ENCODE measurements at regions not wholly inside any gene's neighbourhood (a gene's known extent, or its start where the extent isn't known, plus 50 kb on each side); places are given as distances from the start of the nearest gene placed in this dataset.

- no peak for TF ChIP-seq POLR2A (IDR thresholded peaks at IDR 0.05)
- no peak for TF ChIP-seq POLR2AphosphoS5 (IDR thresholded peaks at IDR 0.05)
- TF ChIP-seq CTCF (IDR thresholded peaks at IDR 0.05): no peak
Measured at GRCh38 chr4:106503116-106504050, 134.8 kb upstream of the GIMD1 start.

All from sigmoid colon (tissue), 4 donors.